Neural crest cell (in vitro differentiated cells): ENCODE measurements at regions not wholly inside any gene's neighbourhood (a gene's known extent, or its start where the extent isn't known, plus 50 kb on each side); places are given as distances from the start of the nearest gene placed in this dataset.

Experiments
- DNase-seq: peaks from one replicate; pipeline ENCODE4 v3.0.0; 2021; ENCODE audit warnings: low read depth, mixed read lengths, low spot score
- H3K27ac Mint-ChIP-seq: one replicate; pipeline ENCODE4 v1.8.0; 2021; ENCODE audit warnings: mild to moderate bottlenecking, mixed read lengths; ENCODE audit not compliant: unreplicated experiment
- H3K27me3 Mint-ChIP-seq: 2 replicates; pipeline ENCODE4 v1.8.0; 2021; ENCODE audit warnings: low read depth, mild to moderate bottlenecking, mixed read lengths
- H3K36me3 Mint-ChIP-seq: 2 replicates; pipeline ENCODE4 v1.8.0; 2021; ENCODE audit warnings: low read depth, mild to moderate bottlenecking, mixed read lengths
- H3K4me1 Mint-ChIP-seq: 2 replicates; pipeline ENCODE4 v1.8.0; 2021; ENCODE audit warnings: mixed read lengths
- H3K4me3 Mint-ChIP-seq: one replicate; pipeline ENCODE4 v1.8.0; 2021; ENCODE audit warnings: mild to moderate bottlenecking, mixed read lengths
- H3K9me3 Mint-ChIP-seq: 2 replicates; pipeline ENCODE4 v1.8.0; 2021; ENCODE audit warnings: mixed read lengths
- CTCF ChIP-seq: fragments of 200-600 bp; sonication (generic); conservative IDR thresholded peaks from 2 replicates; pipeline ENCODE4 v1.5.0; 2021; ENCODE audit warnings: antibody characterized with exemption, mild to moderate bottlenecking

GRCh38 chr7:431658-432111 lies 88.0 kb downstream of the PDGFA start:
- Mint-ChIP-seq H3K27ac (no peak overlapping the region), H3K27me3 (peaks cover 6% of the 10 kb centered on the region), H3K4me1 (peaks cover 19% of the 10 kb centered on the region), H3K36me3 (no peaks in the 10 kb centered on the region), H3K4me3 (no peak overlapping the region), H3K9me3 (no peaks in the 10 kb centered on the region)
- DNase-seq = no peak
- TF ChIP-seq CTCF = no peak

- Mint-ChIP-seq H3K36me3 (no peaks in the 10 kb centered on the region), H3K9me3 (no peaks in the 10 kb centered on the region), H3K27ac (no peak overlapping the region), H3K4me3 (no peak overlapping the region), H3K4me1 (peaks cover 24% of the 10 kb centered on the region), H3K27me3 (peaks cover 6% of the 10 kb centered on the region)
- no peak for DNase-seq
- no peak for TF ChIP-seq CTCF
These were observed 87.4 kb downstream of the PDGFA start for GRCh38 chr7:432256-432655.

- Mint-ChIP-seq H3K9me3 (no peaks in the 10 kb centered on the region), H3K4me1 (peaks cover 30% of the 10 kb centered on the region)
These were observed 86.7 kb downstream of the PDGFA start for GRCh38 chr7:432933-433332.

GRCh38 chr7:433558-433957 lies 86.1 kb downstream of the PDGFA start:
- TF ChIP-seq CTCF = no peak
- peaks cover 30% of the 10 kb centered on the region for H3K4me1 Mint-ChIP-seq
- no peak for DNase-seq
- H3K9me3 Mint-ChIP-seq = no peaks in the 10 kb centered on the region
- peaks cover 6% of the 10 kb centered on the region for H3K27me3 Mint-ChIP-seq
- no peak overlapping the region for H3K4me3 Mint-ChIP-seq
- H3K27ac Mint-ChIP-seq = no peak overlapping the region
- no peaks in the 10 kb centered on the region for H3K36me3 Mint-ChIP-seq

More at GRCh38 chr7:432933-433332, 86.7 kb downstream of the PDGFA start:
- no peak overlapping the region for H3K4me3 Mint-ChIP-seq
- no peaks in the 10 kb centered on the region for H3K36me3 Mint-ChIP-seq
- TF ChIP-seq CTCF = no peak
- no peak overlapping the region for H3K27ac Mint-ChIP-seq
- H3K27me3 Mint-ChIP-seq = peaks cover 6% of the 10 kb centered on the region
- no peak for DNase-seq

- no peak for DNase-seq
- Mint-ChIP-seq H3K4me3 (no peak overlapping the region), H3K27ac (no peak overlapping the region)
These were observed 84.6 kb downstream of the PDGFA start for GRCh38 chr7:434891-435629.

More at GRCh38 chr7:434891-435629, 84.6 kb downstream of the PDGFA start:
- H3K36me3 Mint-ChIP-seq = no peaks in the 10 kb centered on the region
- TF ChIP-seq CTCF = no peak
- peaks cover 6% of the 10 kb centered on the region for H3K27me3 Mint-ChIP-seq
- peaks cover 30% of the 10 kb centered on the region for H3K4me1 Mint-ChIP-seq
- H3K9me3 Mint-ChIP-seq = no peaks in the 10 kb centered on the region
